ENCODE measurements at regions not wholly inside any gene's neighbourhood (a gene's known extent, or its start where the extent isn't known, plus 50 kb on each side); places are given as distances from the start of the nearest gene placed in this dataset.

DNA sequence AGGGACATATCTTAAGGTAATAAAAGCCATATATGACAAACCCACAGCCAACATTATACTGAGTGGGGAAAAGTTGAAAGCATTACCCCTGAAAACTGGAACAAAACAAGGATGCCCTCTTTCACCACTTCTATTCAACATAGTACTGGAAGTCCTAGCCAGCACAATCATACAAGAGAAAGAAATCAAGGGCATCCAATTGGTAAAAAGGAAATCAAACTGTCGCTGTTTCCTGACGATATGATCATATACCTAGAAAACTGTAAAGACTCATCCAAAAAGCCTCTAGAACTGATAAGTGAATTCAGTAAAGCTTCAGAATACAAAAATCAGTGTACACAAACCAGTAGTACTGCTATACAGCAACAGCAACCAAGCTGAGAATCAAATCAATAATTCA is 53.8 kb upstream of the PSME4 start:
- peaks cover 4% of the 10 kb centered on the region for H3K9me3 ChIP-seq (ENCODE audit: control insufficient read depth, insufficient read depth, low read length)
- ATAC-seq (no peak), DNase-seq (no peak)
- no peaks in the 10 kb centered on the region for H3K4me1 ChIP-seq (ENCODE audit: control insufficient read depth, insufficient read depth, low read length)
- H3K9me3 Mint-ChIP-seq, result peaks cover 4 to 6% of the 10 kb centered on the region in 2 donors
- no peak overlapping the region for H3K27ac ChIP-seq (ENCODE audit: low read length)
- intact Hi-C loops (cut with micrococcal nuclease), result no loop called here
- H3K27me3 ChIP-seq (ENCODE audit: control insufficient read depth, insufficient read depth, low read length), result no peaks in the 10 kb centered on the region
- H3K4me1 Mint-ChIP-seq, result peaks cover 2 to 4% of the 10 kb centered on the region in 2 donors
- WGBS (ENCODE audit: insufficient coverage), result 95% methylated on average over 2 of the region's 2 CpGs
- H3K27ac Mint-ChIP-seq, result no peak overlapping the region
- H3K4me3 ChIP-seq (ENCODE audit: low read length), result no peak overlapping the region
- no peaks in the 10 kb centered on the region for H3K36me3 ChIP-seq (ENCODE audit: control insufficient read depth, insufficient read depth, low read length)
- H3K36me3 Mint-ChIP-seq, result peaks cover 20% of the 10 kb centered on the region
- no peak overlapping the region for H3K4me3 Mint-ChIP-seq
- no peak for TF ChIP-seq CTCF (IDR thresholded peaks at IDR 0.05)
- no peaks in the 10 kb centered on the region for H3K27me3 Mint-ChIP-seq (ENCODE audit: low read depth in 2 of 2)

- no peak for ATAC-seq
Measured at GRCh38 chr2:54021702-54022101, 50.9 kb upstream of the PSME4 start.

DNA sequence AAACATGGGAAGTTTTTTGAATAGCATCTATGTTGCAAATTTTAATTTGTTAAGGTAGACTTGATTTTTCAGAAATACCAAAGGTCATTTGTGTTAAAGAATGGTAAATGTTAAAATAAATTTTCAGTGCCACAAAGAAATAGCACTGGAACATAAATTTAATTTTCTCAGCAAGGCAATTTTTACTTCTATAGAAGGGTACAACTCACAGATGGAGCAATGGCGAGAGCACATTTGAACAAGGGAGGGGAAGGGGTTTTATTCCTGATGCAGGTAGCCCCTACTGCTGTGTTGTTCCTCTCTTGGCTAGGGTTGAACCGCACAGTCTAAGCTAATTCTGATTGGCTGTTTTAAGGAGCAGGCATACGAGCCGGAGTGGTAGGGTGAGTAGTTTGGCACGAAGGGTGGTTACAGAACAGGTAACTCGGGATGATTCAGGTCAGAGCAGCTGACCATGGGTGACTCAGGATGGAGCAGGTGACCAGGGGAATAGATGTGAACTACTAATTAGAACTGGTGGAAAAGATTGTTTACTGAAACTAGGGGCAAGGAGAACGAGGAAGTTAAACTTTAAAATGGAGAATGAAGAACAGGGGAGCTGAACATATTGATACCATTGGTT is 50.1 kb upstream of the PSME4 start:
- H3K4me3 Mint-ChIP-seq, result no peak overlapping the region
- no peak overlapping the region for H3K27ac Mint-ChIP-seq
- intact Hi-C loops (cut with micrococcal nuclease), result no loop called here
- Histone ChIP-seq H3K9me3 (ENCODE audit: control insufficient read depth, insufficient read depth, low read length) (peaks cover 4% of the 10 kb centered on the region), H3K27me3 (ENCODE audit: control insufficient read depth, insufficient read depth, low read length) (no peaks in the 10 kb centered on the region), H3K36me3 (ENCODE audit: control insufficient read depth, insufficient read depth, low read length) (no peaks in the 10 kb centered on the region), H3K4me3 (ENCODE audit: low read length) (no peak overlapping the region), H3K27ac (ENCODE audit: low read length) (no peak overlapping the region), H3K4me1 (ENCODE audit: control insufficient read depth, insufficient read depth, low read length) (no peaks in the 10 kb centered on the region)
- WGBS (ENCODE audit: insufficient coverage), result 98% methylated on average over 7 of the region's 7 CpGs
- peaks cover 3 to 5% of the 10 kb centered on the region in 2 donors for H3K4me1 Mint-ChIP-seq
- peaks cover 4 to 6% of the 10 kb centered on the region in 2 donors for H3K9me3 Mint-ChIP-seq
- H3K27me3 Mint-ChIP-seq (ENCODE audit: low read depth in 2 of 2), result no peaks in the 10 kb centered on the region
- peaks cover 20% of the 10 kb centered on the region for H3K36me3 Mint-ChIP-seq
- no peak for TF ChIP-seq CTCF (IDR thresholded peaks at IDR 0.05)
- DNase-seq, result no peak
- no peak for ATAC-seq

More at GRCh38 chr2:54021702-54022101, 50.9 kb upstream of the PSME4 start:
- Histone ChIP-seq H3K27ac (ENCODE audit: low read length) (no peak overlapping the region), H3K4me3 (ENCODE audit: low read length) (no peak overlapping the region), H3K27me3 (ENCODE audit: control insufficient read depth, insufficient read depth, low read length) (no peaks in the 10 kb centered on the region), H3K36me3 (ENCODE audit: control insufficient read depth, insufficient read depth, low read length) (no peaks in the 10 kb centered on the region), H3K4me1 (ENCODE audit: control insufficient read depth, insufficient read depth, low read length) (no peaks in the 10 kb centered on the region), H3K9me3 (ENCODE audit: control insufficient read depth, insufficient read depth, low read length) (peaks cover 4% of the 10 kb centered on the region)
- no peak for TF ChIP-seq CTCF (IDR thresholded peaks at IDR 0.05)
- Mint-ChIP-seq H3K4me1 (peaks cover 0 to 5% of the 10 kb centered on the region in 2 donors), H3K27ac (no peak overlapping the region), H3K4me3 (no peak overlapping the region), H3K27me3 (ENCODE audit: low read depth in 2 of 2) (no peaks in the 10 kb centered on the region), H3K9me3 (peaks cover 4 to 6% of the 10 kb centered on the region in 2 donors), H3K36me3 (peaks cover 20% of the 10 kb centered on the region)
- WGBS (ENCODE audit: insufficient coverage), result 100% methylated on average over 2 of the region's 3 CpGs
- no peak for DNase-seq
- intact Hi-C loops (cut with micrococcal nuclease), result no loop called here
